Transverse colon (tissue), 4 donors: ENCODE measurements at regions not wholly inside any gene's neighbourhood (a gene's known extent, or its start where the extent isn't known, plus 50 kb on each side); places are given as distances from the start of the nearest gene placed in this dataset.

Experiments
- POLR2A ChIP-seq: fragments of 450-650 bp; IDR thresholded peaks from one replicate; pipeline ENCODE4 v1.6.1; 2016; ENCODE audit warnings: antibody characterized with exemption, mild to moderate bottlenecking, moderate library complexity
- POLR2AphosphoS5 ChIP-seq, 3 donors: sonication (generic); formaldehyde crosslinking; IDR thresholded peaks; one replicate each; pipeline ENCODE4 v1.6.1; 2016; ENCODE audit warnings: antibody characterized with exemption in 3 of 3
- TF ChIP-seq, protein P1 (sequence below), 5 experiments: fragments of 200-600 bp in 3 of 5; fragments of 450-650 bp in 2 of 5; sonication (generic) in 3 of 5; IDR thresholded peaks; 1 replicate in 2 of 5; 2 replicates in 3 of 5; pipeline ENCODE4 v1.5.1; 2016 to 2017; ENCODE audit warnings: antibody characterized with exemption in 5 of 5, inconsistent platforms in 3 of 5, mild to moderate bottlenecking in 2 of 5, moderate library complexity in 1 of 5

DNA sequence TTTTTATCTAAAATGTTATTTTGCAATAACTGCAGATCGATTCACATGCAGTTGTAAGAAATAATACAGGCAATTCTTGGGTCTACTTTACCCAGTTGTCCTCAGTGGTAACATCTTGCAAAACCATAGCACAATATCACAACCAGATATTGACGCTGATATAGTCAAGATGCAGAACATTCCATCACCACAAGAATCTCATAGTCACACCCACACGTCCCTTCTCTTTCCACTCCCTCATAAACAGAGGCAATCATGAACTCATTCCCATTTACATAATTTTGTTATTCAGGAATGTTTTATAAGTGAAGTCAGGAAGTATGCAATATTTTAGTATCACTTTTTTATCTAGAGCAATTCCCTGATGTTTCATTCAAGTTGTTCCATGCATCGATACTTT lies 797.5 kb upstream of the RAB6C start:
- TF ChIP-seq, protein P1, sequence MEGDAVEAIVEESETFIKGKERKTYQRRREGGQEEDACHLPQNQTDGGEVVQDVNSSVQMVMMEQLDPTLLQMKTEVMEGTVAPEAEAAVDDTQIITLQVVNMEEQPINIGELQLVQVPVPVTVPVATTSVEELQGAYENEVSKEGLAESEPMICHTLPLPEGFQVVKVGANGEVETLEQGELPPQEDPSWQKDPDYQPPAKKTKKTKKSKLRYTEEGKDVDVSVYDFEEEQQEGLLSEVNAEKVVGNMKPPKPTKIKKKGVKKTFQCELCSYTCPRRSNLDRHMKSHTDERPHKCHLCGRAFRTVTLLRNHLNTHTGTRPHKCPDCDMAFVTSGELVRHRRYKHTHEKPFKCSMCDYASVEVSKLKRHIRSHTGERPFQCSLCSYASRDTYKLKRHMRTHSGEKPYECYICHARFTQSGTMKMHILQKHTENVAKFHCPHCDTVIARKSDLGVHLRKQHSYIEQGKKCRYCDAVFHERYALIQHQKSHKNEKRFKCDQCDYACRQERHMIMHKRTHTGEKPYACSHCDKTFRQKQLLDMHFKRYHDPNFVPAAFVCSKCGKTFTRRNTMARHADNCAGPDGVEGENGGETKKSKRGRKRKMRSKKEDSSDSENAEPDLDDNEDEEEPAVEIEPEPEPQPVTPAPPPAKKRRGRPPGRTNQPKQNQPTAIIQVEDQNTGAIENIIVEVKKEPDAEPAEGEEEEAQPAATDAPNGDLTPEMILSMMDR (IDR thresholded peaks at IDR 0.05) = no peak
- no peak for TF ChIP-seq POLR2A
- no peak for TF ChIP-seq POLR2AphosphoS5 (IDR thresholded peaks at IDR 0.05)
